HepG2 (cell line): ENCODE measurements at regions not wholly inside any gene's neighbourhood (a gene's known extent, or its start where the extent isn't known, plus 50 kb on each side); places are given as distances from the start of the nearest gene placed in this dataset.

Experiments used
- ATAC-seq: fragments of 200-7000 bp; cut with Tn5 transposase; 3 replicates; pipeline ENCODE4 v1.9.1; 2020; ENCODE audit warnings: mild to moderate bottlenecking, moderate library complexity
- BruUV-seq: library from RNA; stranded (reverse); fragments of 400-500 nt; replicated peaks from 2 replicates; lab custom pipeline; 2021; lab: Mats Ljungman, UMichigan
- CTCF ChIA-PET: fragments of 300-600 bp; formaldehyde crosslinking; extraction: SDS; loops from one replicate; lab custom pipeline; 2021; ENCODE audit warnings: low total read pairs, inconsistent platforms, low intra/inter-chr PET ratio; lab: Yijun Ruan, JAX
- POLR2A ChIA-PET: fragments of 350-600 bp; sonication (Branson Sonifier 250); formaldehyde crosslinking; loops from one replicate; lab custom pipeline; 2020; ENCODE audit warnings: antibody characterized with exemption, inconsistent platforms; lab: Yijun Ruan, JAX
- DNase-seq: peaks from one replicate; pipeline ENCODE4 v3.0.0-alpha.2; 2015; ENCODE audit warnings: low spot score
- FAIRE-seq: peaks from 3 replicates; lab custom pipeline; 2011; peaks lifted over from hg19 to GRCh38; lab: Jason Lieb, UNC
- H2AFZ ChIP-seq: one replicate; pipeline ENCODE4 v1.6.1; 2011; ENCODE audit warnings: low read length, inconsistent platforms
- H3K27ac ChIP-seq: fragments of 300-600 bp; 3 replicates; pipeline ENCODE4 v1.8.0; 2011; ENCODE audit warnings: mixed run types, mild to moderate bottlenecking, mixed read lengths, low read length, inconsistent platforms; ENCODE audit not compliant: insufficient read depth; ENCODE audit errors: extremely low read length
- H3K27me3 ChIP-seq, 2 experiments: fragments of 200-600 bp in 1 of 2; 2 replicates in 1 of 2; 3 replicates in 1 of 2; pipeline versions ENCODE4 v1.6.0 to v1.8.0; 2011; ENCODE audit warnings: low read length in 2 of 2, mild to moderate bottlenecking in 2 of 2, moderate library complexity in 2 of 2, inconsistent platforms in 1 of 2; ENCODE audit not compliant: insufficient read depth in 2 of 2, control insufficient read depth in 1 of 2
- H3K36me3 ChIP-seq, 2 experiments: fragments of 200-600 bp in 1 of 2; replicated peaks in 1 of 2; 2 replicates in 1 of 2; 3 replicates in 1 of 2; pipeline versions ENCODE4 v1.5.1 to v1.8.0; 2011; ENCODE audit warnings: low read length in 2 of 2, inconsistent platforms in 1 of 2; ENCODE audit not compliant: insufficient read depth in 2 of 2, control insufficient read depth in 1 of 2
- H3K4me1 ChIP-seq: 2 replicates; pipeline ENCODE4 v1.5.1; 2012; ENCODE audit warnings: low read length, inconsistent platforms; ENCODE audit not compliant: insufficient read depth
- H3K4me2 ChIP-seq: 2 replicates; pipeline ENCODE4 v1.6.0; 2011; ENCODE audit warnings: low read depth, low read length, inconsistent platforms
- H3K4me3 ChIP-seq, 3 experiments: fragments of 200-600 bp in 1 of 3; sonication (generic), shearing (Covaris generic) in 1 of 3; replicated peaks in 1 of 3; 2 replicates each; pipeline ENCODE4 v1.5.1; 2011 to 2016; ENCODE audit warnings: low read length in 3 of 3, inconsistent platforms in 2 of 3, low read depth in 2 of 3, mild to moderate bottlenecking in 2 of 3, control low read depth in 1 of 3, mixed read lengths in 1 of 3; ENCODE audit not compliant: insufficient read depth in 1 of 3
- H3K79me2 ChIP-seq: one replicate; pipeline ENCODE4 v1.6.1; 2011; ENCODE audit warnings: low read length, inconsistent platforms; ENCODE audit not compliant: insufficient read depth
- H3K9ac ChIP-seq: 2 replicates; pipeline ENCODE4 v1.6.0; 2011; ENCODE audit warnings: mild to moderate bottlenecking, low read depth, low read length, inconsistent platforms; ENCODE audit not compliant: insufficient read depth
- H3K9me3 ChIP-seq: 2 replicates; pipeline ENCODE4 v1.5.1; 2012; ENCODE audit warnings: mild to moderate bottlenecking, low read length
- H4K20me1 ChIP-seq: 2 replicates; pipeline ENCODE4 v1.6.0; 2011; ENCODE audit warnings: inconsistent platforms, mild to moderate bottlenecking, low read length, moderate library complexity; ENCODE audit not compliant: insufficient read depth
- HOXA5 ChIP-seq: sonication (generic); formaldehyde crosslinking; IDR thresholded peaks from 2 replicates; pipeline ENCODE4 v1.4.0; 2020; ENCODE audit warnings: missing genetic modification reagents
- STAG1 ChIP-seq: sonication (generic); formaldehyde crosslinking; IDR thresholded peaks from 2 replicates; pipeline ENCODE4 v1.4.0; 2020; ENCODE audit warnings: missing genetic modification reagents
- WGBS: methylation state at CpG from one replicate; pipeline ENCODE4 v1.1.6; 2017; ENCODE audit warnings: low lambda C conversion rate; 5-methylcytosine and 5-hydroxymethylcytosine counted together
- in situ Hi-C: cut with HindIII; loops from 2 replicates; pipeline ENCODE4 v1.10.0; 2017; ENCODE audit warnings: low pct_unique_long_range_greater_than_20kb; ENCODE audit not compliant: extremely low pct_ligation_motif_present
- intact Hi-C: fragments of 100-400 bp; cut with micrococcal nuclease; formaldehyde crosslinking; loops from one replicate; pipeline ENCODE4 v1.10.0; 2022; ENCODE audit not compliant: unreplicated experiment
- TF ChIP-seq, protein P1 (sequence below): sonication (generic); formaldehyde crosslinking; IDR thresholded peaks from 2 replicates; pipeline ENCODE4 v1.4.0; 2020; ENCODE audit warnings: mild to moderate bottlenecking, missing genetic modification reagents

DNA sequence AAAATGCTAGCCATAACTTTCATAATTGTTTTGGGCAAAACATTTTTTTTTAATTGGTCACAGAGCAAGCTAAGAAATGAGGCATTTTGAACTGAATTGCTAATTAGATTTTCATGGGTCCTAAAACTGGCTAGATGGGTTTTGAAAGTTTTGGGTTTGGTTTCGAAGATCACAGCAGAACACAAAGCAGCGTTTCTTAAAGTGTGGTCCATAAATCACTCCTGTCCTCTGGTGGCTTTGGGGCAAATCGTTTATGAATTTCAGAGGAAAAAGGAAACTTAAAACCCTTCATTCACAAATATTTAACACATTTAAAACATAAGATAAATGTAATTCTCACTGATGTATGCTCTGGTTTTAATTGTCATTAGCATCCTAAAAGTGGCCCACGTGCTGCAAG, 503.7 kb downstream of the SPATA31D1 start:
- no TSS peak for BruUV-seq
- Histone ChIP-seq H3K9ac (no peak overlapping the region), H4K20me1 (no peaks in the 10 kb centered on the region), H3K4me1 (peaks cover 22% of the 10 kb centered on the region), H3K36me3 (no peaks in the 10 kb centered on the region), H2AFZ (no peak overlapping the region), H3K9me3 (no peaks in the 10 kb centered on the region), H3K27me3 (no peaks in the 10 kb centered on the region; a peak in 1 of 5 replicates), H3K79me2 (no peaks in the 10 kb centered on the region), H3K27ac (no peak overlapping the region), H3K4me2 (no peak overlapping the region), H3K4me3 (no peak overlapping the region)
- POLR2A ChIA-PET, result no interaction called here
- ATAC-seq (no peak), DNase-seq (no peak), FAIRE-seq (no peak)
- WGBS, result 15% methylated on average over 4 of the region's 4 CpGs
- in situ Hi-C loops, result no loop called here
- TF ChIP-seq STAG1 (peak; percentile 12; the same call in 1 of the 2 replicates), HOXA5 (CRISPR knock-in tag) (no peak)
- TF ChIP-seq, protein P1, sequence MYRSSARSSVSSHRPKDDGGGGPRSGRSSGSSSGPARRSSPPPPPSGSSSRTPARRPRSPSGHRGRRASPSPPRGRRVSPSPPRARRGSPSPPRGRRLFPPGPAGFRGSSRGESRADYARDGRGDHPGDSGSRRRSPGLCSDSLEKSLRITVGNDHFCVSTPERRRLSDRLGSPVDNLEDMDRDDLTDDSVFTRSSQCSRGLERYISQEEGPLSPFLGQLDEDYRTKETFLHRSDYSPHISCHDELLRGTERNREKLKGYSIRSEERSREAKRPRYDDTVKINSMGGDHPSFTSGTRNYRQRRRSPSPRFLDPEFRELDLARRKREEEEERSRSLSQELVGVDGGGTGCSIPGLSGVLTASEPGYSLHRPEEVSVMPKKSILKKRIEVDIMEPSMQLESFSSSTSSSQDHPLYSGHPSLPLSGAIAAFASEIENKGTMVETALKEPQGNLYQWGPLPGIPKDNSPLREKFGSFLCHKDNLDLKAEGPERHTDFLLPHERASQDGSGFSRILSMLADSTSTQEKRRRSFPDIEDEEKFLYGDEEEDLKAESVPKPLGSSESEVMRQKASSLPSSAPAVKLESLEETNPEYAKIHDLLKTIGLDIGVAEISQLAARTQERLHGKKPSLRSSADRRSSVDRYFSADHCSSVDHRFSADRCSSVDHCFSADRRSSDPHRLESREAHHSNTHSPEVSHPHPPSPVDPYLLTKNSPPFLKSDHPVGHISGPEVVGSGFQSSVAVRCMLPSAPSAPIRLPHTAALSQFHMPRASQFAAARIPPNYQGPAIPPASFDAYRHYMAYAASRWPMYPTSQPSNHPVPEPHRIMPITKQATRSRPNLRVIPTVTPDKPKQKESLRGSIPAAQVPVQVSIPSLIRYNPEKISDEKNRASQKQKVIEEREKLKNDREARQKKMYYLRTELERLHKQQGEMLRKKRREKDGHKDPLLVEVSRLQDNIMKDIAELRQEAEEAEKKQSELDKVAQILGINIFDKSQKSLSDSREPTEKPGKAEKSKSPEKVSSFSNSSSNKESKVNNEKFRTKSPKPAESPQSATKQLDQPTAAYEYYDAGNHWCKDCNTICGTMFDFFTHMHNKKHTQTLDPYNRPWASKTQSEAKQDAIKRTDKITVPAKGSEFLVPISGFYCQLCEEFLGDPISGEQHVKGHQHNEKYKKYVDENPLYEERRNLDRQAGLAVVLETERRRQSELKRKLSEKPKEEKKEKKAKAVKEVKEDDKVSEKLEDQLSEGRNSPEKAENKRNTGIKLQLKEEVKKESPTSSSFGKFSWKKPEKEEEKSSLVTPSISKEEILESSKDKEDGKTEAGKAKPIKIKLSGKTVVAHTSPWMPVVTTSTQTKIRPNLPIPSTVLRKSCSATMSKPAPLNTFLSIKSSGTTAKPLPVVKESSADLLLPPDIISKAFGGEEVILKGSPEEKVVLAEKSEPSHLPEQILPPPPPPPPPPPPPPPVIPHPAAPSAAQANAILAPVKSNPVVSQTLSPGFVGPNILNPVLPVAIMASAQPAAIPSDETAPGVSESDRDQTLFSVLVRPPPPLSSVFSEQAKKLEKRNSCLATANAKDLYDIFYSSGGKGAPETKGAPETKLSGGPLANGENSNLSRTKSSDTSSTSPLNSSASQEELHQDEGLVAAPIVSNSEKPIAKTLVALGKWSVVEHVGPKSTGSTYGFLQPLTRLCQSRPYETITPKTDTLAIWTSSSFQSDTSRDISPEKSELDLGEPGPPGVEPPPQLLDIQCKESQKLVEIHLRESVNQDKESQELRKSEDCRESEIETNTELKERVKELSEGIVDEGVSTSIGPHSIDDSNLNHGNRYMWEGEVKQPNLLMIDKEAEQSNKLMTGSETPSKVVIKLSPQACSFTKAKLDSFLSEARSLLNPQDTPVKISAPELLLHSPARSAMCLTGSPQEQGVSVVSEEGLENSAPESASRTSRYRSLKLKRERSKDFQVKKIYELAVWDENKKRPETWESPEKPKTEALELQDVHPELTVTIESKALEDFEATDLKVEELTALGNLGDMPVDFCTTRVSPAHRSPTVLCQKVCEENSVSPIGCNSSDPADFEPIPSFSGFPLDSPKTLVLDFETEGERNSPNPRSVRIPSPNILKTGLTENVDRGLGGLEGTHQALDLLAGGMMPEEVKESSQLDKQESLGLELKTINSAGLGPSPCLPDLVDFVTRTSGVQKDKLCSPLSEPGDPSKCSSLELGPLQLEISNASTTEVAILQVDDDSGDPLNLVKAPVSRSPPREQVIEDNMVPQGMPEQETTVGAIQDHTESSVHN (CRISPR knock-in tag), result no peak
- CTCF ChIA-PET, result no interaction called here
- intact Hi-C loops, result no loop called here
